ENCODE measurements at regions not wholly inside any gene's neighbourhood (a gene's known extent, or its start where the extent isn't known, plus 50 kb on each side); places are given as distances from the start of the nearest gene placed in this dataset.

DNA sequence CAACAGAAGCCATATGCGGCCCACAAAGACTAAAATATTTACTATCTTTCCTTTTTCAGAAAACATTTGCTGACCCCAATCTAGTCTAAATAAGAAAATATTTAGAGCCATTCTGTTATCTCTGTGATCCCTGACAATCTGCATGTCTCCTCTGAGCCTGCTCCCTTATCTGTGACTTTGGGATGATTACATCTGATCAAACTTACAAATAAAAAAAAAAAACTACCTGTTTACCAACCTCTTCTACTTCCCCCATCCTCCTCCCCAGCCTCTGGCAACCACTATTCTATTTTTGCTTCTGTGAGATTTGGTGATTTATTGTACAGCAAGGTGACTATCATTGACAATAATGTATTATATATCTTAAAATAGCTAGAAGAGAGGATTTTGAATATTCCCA is 176.3 kb upstream of the CD180 start:
- TF ChIP-seq POLR2A (IDR thresholded peaks at IDR 0.05; ENCODE audit: low read depth, low read length) = no peak
- no peak for TF ChIP-seq SPI1 (IDR thresholded peaks at IDR 0.05; ENCODE audit: low read depth, low read length)
- TF ChIP-seq POLR2AphosphoS5 (IDR thresholded peaks at IDR 0.05; ENCODE audit: low read depth, low read length) = no peak
- TF ChIP-seq TAF1 (IDR thresholded peaks at IDR 0.05; ENCODE audit: low read depth, low read length) = no peak
- TF ChIP-seq POU2F2 (IDR thresholded peaks at IDR 0.05; ENCODE audit: low read depth, low read length) = no peak
